Epithelial cell of proximal tubule (primary cell): ENCODE measurements at regions not wholly inside any gene's neighbourhood (a gene's known extent, or its start where the extent isn't known, plus 50 kb on each side); places are given as distances from the start of the nearest gene placed in this dataset.

Experiments used
- DNase-seq: peaks from one replicate; pipeline ENCODE4 v3.0.0-alpha.2; 2011; ENCODE audit warnings: low read depth
- H3K4me3 ChIP-seq: 2 replicates; pipeline ENCODE4 v1.5.1; 2011; ENCODE audit warnings: low read depth, mild to moderate bottlenecking, low read length
- TF ChIP-seq, protein P1 (sequence below): conservative IDR thresholded peaks from 2 replicates; pipeline ENCODE4 v1.5.1; 2012; ENCODE audit warnings: low read depth, mild to moderate bottlenecking, low read length

DNA sequence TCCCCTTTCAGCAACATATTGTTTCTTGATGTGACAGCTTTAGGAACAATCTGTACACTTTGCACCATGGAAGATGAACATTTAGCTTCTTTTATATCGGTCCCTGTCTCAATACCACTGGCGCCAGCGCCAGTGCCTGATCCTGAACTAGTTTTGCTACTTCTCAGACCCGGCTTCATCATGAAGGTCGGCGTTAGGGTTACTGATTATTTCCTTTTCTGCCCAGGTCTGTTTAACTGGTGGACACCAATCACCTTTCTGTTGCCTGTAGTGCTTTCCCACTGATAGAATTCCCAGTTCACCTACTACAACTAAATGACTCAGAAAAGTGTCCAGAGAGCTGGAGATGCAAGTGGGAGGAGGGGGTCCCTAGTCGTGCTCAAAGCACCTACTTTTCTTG is 99.5 kb downstream of the MYCN start:
- H3K4me3 ChIP-seq = no peak overlapping the region
- no peak for DNase-seq
- TF ChIP-seq, protein P1, sequence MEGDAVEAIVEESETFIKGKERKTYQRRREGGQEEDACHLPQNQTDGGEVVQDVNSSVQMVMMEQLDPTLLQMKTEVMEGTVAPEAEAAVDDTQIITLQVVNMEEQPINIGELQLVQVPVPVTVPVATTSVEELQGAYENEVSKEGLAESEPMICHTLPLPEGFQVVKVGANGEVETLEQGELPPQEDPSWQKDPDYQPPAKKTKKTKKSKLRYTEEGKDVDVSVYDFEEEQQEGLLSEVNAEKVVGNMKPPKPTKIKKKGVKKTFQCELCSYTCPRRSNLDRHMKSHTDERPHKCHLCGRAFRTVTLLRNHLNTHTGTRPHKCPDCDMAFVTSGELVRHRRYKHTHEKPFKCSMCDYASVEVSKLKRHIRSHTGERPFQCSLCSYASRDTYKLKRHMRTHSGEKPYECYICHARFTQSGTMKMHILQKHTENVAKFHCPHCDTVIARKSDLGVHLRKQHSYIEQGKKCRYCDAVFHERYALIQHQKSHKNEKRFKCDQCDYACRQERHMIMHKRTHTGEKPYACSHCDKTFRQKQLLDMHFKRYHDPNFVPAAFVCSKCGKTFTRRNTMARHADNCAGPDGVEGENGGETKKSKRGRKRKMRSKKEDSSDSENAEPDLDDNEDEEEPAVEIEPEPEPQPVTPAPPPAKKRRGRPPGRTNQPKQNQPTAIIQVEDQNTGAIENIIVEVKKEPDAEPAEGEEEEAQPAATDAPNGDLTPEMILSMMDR = no peak

DNA sequence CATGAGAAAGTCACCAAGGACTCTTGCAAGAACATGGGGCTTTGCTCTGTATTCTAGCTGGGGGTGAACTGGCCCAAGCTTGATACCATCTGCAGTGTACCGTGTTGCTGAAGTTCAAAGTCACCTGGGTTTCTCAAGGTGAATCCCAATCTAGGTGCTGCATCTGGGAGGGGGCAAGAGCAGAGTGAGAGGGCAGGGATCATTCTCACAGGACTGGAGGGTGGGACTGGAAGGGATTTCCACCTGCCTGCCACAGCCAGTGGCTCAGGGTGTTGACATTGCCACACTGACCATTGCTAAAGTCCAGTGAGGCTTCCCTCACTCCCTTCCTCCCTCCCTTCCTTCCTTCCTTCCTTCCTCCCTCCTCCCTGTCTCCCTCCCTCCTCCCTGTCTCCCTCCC is 98.7 kb downstream of the MYCN start:
- TF ChIP-seq, protein P1 = no peak
- DNase-seq = no peak
- no peak overlapping the region for H3K4me3 ChIP-seq

DNA sequence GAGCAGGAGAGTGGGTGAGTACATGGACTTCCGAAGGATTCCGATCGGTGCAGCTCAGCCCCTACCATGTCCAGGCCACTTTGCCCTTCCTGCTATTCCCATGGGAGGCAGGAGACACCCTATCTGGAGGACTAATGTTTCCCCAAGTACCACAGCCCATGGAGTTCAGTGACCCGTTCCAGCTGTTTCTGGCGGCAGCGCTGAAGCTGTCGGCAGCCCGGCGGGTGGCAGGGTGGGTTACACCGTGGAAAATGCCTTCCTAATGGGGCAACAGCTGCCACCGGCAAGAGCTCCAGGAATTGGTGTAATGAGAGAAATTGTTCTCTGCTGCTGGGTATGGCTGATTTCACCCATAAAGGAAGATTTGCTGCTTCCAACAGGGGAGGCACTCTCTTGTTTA is 98.3 kb downstream of the MYCN start:
- H3K4me3 ChIP-seq = no peak overlapping the region
- TF ChIP-seq, protein P1 = no peak
- no peak for DNase-seq

DNA sequence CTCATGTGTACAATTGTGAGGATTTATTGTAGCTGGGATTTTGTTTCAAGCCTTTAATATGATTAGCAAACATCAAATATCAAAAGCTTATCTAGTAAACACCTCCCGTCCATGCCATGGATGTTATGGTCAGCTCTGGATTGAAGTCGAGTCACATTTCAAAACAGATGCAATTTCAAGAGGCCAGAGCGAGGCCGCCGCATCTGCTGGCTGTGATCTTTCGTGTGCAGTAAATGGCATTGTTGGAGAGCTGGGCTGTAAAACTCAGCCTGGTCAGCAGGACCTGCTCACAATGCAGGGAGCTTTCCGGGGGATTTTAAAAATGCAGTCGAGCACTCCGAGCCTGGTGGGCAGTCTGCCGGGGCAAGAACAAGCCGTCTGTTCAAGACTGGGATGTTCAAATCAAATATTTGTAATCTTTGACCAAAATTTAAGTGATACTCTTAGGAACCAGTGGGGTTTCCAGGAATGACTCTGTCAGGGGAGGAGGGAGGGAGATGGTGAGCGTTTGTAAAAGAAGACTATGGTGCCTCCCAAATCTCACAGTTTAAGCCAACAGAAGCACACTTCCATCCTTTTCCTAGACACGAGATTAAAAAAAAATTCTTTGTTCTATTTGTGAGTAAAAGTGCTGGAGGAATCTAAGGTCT is 97.6 kb downstream of the MYCN start:
- TF ChIP-seq, protein P1 = no peak
- DNase-seq = no peak
- H3K4me3 ChIP-seq = no peak overlapping the region

DNA sequence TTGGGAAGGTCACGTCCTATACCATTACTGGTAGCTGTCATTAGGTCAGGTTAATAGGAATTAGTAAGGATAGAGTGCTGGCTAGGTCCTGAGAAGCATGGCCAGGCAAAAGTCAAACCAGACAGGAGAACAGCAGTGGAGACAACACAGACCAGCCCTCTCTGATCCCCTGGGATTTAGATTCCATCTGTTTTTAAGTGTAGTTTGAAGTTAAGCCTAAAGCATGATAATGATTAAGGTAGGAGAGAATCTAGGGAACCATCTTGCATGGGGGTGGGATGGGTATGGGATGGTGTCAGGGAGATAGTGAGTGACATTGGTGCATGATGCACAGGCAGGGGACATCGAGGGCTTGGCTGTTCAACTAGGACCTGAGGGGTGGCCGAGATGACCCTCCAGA is 96.6 kb downstream of the MYCN start:
- no peak for DNase-seq
- H3K4me3 ChIP-seq = no peak overlapping the region
- TF ChIP-seq, protein P1 = no peak

DNA sequence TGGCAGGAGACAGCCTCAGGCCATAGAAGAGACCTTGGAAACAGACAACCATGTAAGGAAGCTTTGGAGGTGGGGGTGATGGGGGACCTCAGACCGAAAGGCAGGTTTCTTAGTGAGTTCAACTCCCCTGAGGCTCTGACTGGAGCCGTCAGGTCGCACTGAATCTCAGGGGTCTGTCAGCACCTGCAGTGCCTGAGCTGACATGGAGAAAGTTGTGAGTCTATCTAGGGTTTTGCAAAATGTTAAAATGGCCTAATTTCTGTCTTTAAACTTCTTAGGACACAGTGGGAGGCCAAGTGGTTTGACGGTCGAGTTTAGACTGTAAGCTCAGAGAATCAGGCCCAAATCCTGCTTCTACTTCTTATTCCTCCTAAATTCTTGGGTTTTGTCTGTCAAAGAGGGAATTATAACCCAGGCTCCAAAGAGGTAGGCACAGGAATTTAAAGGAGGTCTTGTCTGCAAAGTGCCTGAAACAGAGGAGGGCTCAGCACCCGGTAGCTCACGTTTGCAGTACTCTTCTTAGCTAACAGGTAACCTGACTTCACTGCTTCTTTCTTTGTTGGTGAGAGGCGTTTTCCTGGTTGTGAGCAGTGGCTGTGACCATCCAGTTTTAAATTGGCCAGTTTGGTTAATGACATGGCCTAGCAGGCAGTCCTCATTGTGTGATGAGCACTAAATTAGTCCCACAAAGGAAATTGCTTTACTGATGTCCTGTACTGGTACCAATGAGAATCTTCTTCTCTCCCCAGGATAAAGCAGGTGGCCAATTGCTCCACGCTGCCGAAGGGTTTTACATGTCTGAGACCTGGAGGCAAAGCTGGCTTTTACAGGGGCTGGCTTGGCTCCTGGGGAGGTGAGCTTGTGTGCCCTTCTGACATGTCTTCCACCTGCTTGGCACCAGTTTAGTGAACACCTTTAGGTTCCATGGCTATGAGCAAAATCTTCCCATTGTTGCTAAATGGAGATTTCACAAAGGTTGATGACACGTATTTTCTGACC is 95.7 kb downstream of the MYCN start:
- DNase-seq = no peak
- TF ChIP-seq, protein P1 = no peak
- H3K4me3 ChIP-seq = no peak overlapping the region
